ENCODE measurements at regions not wholly inside any gene's neighbourhood (a gene's known extent, or its start where the extent isn't known, plus 50 kb on each side); places are given as distances from the start of the nearest gene placed in this dataset.

DNA sequence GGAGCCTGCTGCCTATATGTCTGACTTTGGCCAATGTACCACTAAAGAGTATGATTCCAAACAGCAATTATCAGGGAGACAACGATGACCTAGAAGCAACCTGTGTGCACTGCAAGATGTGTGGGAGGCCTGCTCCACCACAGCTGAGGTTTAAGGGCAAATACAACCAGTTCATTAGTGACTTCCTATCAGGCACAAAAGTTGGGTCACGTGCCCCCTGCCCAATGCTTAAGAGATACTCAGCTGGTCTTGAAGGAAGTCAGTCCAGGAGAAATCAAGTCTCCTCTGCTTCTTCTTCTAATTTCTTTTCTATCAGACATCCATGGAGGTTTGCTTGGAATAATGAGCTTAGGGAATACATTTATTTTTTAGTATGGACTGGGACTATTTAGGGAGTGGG is 296.0 kb downstream of the HLX start:
- no peak overlapping the region for H3K27ac ChIP-seq (ENCODE audit: low read depth, low read length, severe bottlenecking)
- no peak overlapping the region for H3K4me3 ChIP-seq (ENCODE audit: extremely low read depth, insufficient read depth, low read length, poor library complexity, severe bottlenecking)
- H3K36me3 ChIP-seq (ENCODE audit: control insufficient read depth, insufficient read depth, low read length), result no peaks in the 10 kb centered on the region
- 95 to 100% methylated on average over 2 of the region's 2 CpGs for WGBS, 2 experiments (ENCODE audit: insufficient coverage in 2 of 2)
- peaks cover 13% of the 10 kb centered on the region for H3K9me3 ChIP-seq (ENCODE audit: control insufficient read depth, low read length)
- H3K4me1 ChIP-seq (ENCODE audit: control insufficient read depth, insufficient read depth, low read length, poor library complexity, severe bottlenecking), result peaks cover 2% of the 10 kb centered on the region

DNA sequence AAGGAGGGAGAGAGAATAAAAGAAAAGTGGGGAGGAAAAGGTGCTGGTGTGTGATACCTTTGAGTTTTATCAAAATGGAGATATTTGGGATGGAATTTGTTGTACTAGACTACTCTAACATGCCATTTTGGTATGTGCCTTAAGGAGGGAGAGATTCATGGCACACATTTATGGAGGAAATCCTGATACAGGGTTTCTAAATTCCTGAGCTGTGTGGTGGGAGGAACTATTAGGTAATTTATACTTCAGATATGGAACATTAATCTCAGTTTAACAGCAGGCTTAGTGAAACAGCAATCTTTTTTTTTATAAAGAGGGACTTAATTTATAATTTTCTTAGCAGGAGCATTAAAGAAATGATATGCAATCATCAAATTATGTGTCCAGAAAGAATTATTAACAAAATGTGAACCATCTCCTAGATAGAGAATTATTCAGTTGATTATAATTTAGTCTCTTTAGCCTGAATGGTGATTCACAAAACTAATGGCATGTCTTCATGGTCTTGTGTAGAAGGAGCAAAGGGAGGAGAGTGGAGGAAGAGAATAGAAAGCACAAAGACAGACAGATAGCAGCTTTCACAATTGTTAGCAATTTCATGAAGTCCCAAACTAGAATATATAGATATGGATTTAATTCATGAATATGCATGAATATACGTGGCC is 301.6 kb downstream of the HLX start:
- WGBS, 2 experiments (ENCODE audit: insufficient coverage in 2 of 2), result no CpG with 5 or more reads among the region's 1 CpG
- Histone ChIP-seq H3K4me3 (ENCODE audit: extremely low read depth, insufficient read depth, low read length, poor library complexity, severe bottlenecking) (no peak overlapping the region), H3K4me1 (ENCODE audit: control insufficient read depth, insufficient read depth, low read length, poor library complexity, severe bottlenecking) (no peaks in the 10 kb centered on the region), H3K9me3 (ENCODE audit: control insufficient read depth, low read length) (no peaks in the 10 kb centered on the region), H3K27ac (ENCODE audit: low read depth, low read length, severe bottlenecking) (no peak overlapping the region), H3K36me3 (ENCODE audit: control insufficient read depth, insufficient read depth, low read length) (no peaks in the 10 kb centered on the region)

DNA sequence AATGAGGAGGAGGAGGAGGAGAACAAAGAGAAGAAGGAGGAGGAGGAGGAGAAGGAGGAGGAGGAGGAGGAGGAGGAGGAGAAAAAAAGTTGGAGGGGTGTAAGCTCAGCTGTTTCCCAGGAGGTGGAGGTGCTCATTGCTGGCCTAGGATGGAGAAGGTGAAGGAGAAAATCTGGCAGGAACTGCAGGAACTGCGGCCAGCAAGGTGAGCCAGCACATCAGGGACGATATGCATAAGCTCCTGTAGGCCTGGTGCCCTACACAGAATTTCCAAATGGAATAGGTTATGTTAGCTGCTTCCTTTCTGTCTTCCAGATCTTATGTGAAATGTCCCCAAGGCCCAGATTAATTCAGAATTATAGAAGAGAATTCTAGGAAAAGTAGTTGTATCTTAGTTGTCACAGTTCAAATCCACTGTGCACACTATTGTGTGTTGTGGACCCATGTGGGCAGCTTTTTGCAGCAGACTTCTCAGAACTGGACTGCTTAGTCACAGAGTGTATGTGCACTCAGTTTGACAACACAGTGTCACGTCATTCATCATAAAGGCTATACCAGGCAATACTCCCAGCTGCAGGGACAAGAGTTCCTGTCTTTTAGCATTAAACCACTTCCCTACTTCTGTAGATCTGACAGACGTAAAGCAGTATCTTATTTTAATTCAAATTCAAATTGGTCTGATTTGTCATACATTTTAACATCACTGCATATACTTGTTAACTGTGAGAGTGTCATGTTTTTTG is 303.7 kb downstream of the HLX start:
- WGBS, 2 experiments (ENCODE audit: insufficient coverage in 2 of 2), result 89 to 90% methylated on average over 1 to 3 of the region's 4 CpGs
- Histone ChIP-seq H3K27ac (ENCODE audit: low read depth, low read length, severe bottlenecking) (no peak overlapping the region), H3K4me1 (ENCODE audit: control insufficient read depth, insufficient read depth, low read length, poor library complexity, severe bottlenecking) (no peaks in the 10 kb centered on the region), H3K36me3 (ENCODE audit: control insufficient read depth, insufficient read depth, low read length) (no peaks in the 10 kb centered on the region), H3K9me3 (ENCODE audit: control insufficient read depth, low read length) (no peaks in the 10 kb centered on the region), H3K4me3 (ENCODE audit: extremely low read depth, insufficient read depth, low read length, poor library complexity, severe bottlenecking) (no peak overlapping the region)

DNA sequence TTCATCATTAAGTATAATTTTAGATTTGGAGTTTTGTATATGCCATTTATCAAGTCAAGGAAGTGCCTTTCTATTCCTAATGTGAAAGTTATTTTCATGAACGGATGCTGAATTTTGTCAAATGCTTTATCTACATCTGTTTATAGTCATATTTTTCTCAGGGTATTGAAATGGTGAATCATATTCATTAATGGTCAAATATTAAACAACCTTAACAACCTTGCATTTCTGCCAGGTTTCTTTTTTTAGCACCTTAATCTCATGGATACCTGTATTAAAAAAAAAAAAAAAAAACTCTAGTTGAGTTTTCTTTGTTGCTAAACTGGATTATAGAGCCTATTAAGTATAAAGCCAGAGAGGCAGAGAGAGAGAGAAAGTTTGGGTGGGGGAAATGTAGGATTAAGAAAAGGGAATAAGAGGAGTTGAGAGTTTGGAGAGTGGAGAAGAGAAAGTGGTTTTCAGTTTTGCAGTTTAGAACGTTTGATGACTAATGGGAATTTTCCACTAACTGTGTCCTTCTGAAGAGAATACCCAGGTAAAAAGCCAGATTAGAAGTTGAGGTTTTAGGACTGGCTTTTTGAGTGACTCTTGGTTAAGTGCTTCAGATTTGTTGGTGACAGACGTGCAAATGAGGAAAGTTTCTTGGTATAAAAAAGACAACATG is 305.0 kb downstream of the HLX start:
- WGBS, 2 experiments (ENCODE audit: insufficient coverage in 2 of 2), result 50 to 56% methylated on average over 1 of the region's 3 CpGs
- no peaks in the 10 kb centered on the region for H3K9me3 ChIP-seq (ENCODE audit: control insufficient read depth, low read length)
- H3K4me3 ChIP-seq (ENCODE audit: extremely low read depth, insufficient read depth, low read length, poor library complexity, severe bottlenecking), result no peak overlapping the region
- no peaks in the 10 kb centered on the region for H3K36me3 ChIP-seq (ENCODE audit: control insufficient read depth, insufficient read depth, low read length)
- H3K27ac ChIP-seq (ENCODE audit: low read depth, low read length, severe bottlenecking), result no peak overlapping the region
- no peaks in the 10 kb centered on the region for H3K4me1 ChIP-seq (ENCODE audit: control insufficient read depth, insufficient read depth, low read length, poor library complexity, severe bottlenecking)

DNA sequence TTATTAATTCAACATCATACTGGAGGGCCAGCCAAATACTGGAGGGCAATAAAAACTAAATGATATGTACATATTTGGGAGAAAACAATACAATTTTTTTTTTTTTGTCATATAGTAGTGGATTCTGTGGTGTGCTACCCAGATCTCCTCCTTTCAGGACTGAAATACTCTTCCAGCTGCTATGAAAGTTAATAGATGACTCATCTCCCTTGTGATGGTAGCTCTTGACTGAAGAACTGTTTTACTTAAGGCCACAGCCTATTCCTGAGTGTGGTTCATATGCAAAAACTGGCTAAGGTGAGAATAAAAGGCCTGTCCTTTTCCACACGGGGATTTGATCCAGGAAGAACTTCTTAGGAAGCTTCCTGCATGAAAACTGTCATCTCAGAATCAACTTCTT is 307.9 kb downstream of the HLX start:
- 29 to 40% methylated on average over 1 of the region's 1 CpG for WGBS, 2 experiments (ENCODE audit: insufficient coverage in 2 of 2)

DNA sequence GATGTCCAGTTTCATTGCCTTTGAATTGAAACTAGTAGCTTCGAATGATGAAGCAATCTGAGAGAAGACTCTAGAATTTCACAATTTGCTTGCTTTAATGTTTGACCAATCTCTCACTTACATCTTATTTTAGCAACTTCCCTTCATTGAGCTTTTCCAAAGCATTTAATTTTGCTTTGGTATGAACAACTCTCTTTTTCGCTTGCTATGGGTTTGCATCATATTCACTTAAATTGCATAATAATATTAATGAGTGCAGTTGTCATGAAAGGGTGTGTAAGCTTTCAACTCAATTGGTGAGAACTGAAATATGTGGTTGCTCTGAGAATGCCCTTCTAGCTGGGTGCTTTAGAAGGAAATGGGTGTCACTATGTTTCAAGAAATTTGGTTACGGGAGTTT is 309.2 kb downstream of the HLX start:
- no peak overlapping the region for H3K27ac ChIP-seq (ENCODE audit: low read depth, low read length, severe bottlenecking)
- H3K4me1 ChIP-seq (ENCODE audit: control insufficient read depth, insufficient read depth, low read length, poor library complexity, severe bottlenecking), result no peaks in the 10 kb centered on the region
- no CpG with 5 or more reads among the region's 3 CpGs for WGBS, 2 experiments (ENCODE audit: insufficient coverage in 2 of 2)
- H3K36me3 ChIP-seq (ENCODE audit: control insufficient read depth, insufficient read depth, low read length), result no peaks in the 10 kb centered on the region
- H3K4me3 ChIP-seq (ENCODE audit: extremely low read depth, insufficient read depth, low read length, poor library complexity, severe bottlenecking), result no peak overlapping the region
- no peaks in the 10 kb centered on the region for H3K9me3 ChIP-seq (ENCODE audit: control insufficient read depth, low read length)

More for the DNA sequence above, 307.9 kb downstream of the HLX start:
- H3K9me3 ChIP-seq (ENCODE audit: control insufficient read depth, low read length), result no peaks in the 10 kb centered on the region
- no peak overlapping the region for H3K4me3 ChIP-seq (ENCODE audit: extremely low read depth, insufficient read depth, low read length, poor library complexity, severe bottlenecking)
- H3K27ac ChIP-seq (ENCODE audit: low read depth, low read length, severe bottlenecking), result no peak overlapping the region
- H3K4me1 ChIP-seq (ENCODE audit: control insufficient read depth, insufficient read depth, low read length, poor library complexity, severe bottlenecking), result no peaks in the 10 kb centered on the region
- H3K36me3 ChIP-seq (ENCODE audit: control insufficient read depth, insufficient read depth, low read length), result no peaks in the 10 kb centered on the region

DNA sequence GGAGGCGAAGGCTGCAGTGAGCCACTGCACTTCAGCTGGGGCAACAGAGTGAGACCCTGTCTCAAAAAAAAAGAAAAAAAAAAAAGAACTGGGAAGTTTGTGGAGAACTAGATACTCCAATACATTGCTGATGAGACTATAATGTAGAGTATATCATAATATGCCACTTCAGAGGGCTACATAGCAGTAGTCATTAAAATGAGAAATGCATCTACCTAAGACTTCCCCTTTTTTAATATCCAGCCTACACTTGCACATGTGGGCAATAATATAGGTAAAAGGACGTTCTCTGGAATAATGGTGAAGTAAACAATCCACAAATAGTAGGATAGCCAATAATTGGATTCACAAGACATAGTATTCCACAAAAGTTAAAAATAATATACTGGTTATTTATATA is 311.0 kb downstream of the HLX start:
- WGBS, 2 experiments (ENCODE audit: insufficient coverage in 2 of 2), result 100% methylated on average over 1 of the region's 2 CpGs; no CpG with 5 or more reads in 1 of the 2 experiments
- H3K36me3 ChIP-seq (ENCODE audit: control insufficient read depth, insufficient read depth, low read length), result no peaks in the 10 kb centered on the region
- H3K27ac ChIP-seq (ENCODE audit: low read depth, low read length, severe bottlenecking), result no peak overlapping the region
- H3K4me3 ChIP-seq (ENCODE audit: extremely low read depth, insufficient read depth, low read length, poor library complexity, severe bottlenecking), result no peak overlapping the region
- no peaks in the 10 kb centered on the region for H3K4me1 ChIP-seq (ENCODE audit: control insufficient read depth, insufficient read depth, low read length, poor library complexity, severe bottlenecking)
- H3K9me3 ChIP-seq (ENCODE audit: control insufficient read depth, low read length), result no peaks in the 10 kb centered on the region

DNA sequence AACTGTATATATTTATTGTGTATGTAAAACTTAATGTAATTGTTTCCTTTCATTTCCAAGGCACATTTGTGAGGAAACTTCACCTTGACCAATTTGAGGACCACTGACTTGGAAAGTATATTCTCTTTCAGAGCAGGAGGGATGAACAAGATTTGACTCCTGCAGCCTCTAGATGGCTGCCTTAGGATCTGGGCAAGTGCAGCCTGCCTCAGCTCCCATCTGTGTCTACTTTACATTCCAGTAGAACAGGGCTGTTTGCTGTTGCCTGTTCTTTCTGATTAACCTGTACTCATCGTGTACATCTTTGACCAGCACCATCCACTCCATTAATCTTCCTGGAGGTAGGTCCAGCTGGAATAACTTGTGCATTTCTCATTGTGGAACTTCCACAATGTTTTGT is 312.8 kb downstream of the HLX start:
- Histone ChIP-seq H3K9me3 (ENCODE audit: control insufficient read depth, low read length) (no peaks in the 10 kb centered on the region), H3K4me3 (ENCODE audit: extremely low read depth, insufficient read depth, low read length, poor library complexity, severe bottlenecking) (no peak overlapping the region), H3K36me3 (ENCODE audit: control insufficient read depth, insufficient read depth, low read length) (no peaks in the 10 kb centered on the region), H3K4me1 (ENCODE audit: control insufficient read depth, insufficient read depth, low read length, poor library complexity, severe bottlenecking) (no peaks in the 10 kb centered on the region), H3K27ac (ENCODE audit: low read depth, low read length, severe bottlenecking) (no peak overlapping the region)
- 64 to 100% methylated on average over 1 of the region's 1 CpG for WGBS, 2 experiments (ENCODE audit: insufficient coverage in 2 of 2)

DNA sequence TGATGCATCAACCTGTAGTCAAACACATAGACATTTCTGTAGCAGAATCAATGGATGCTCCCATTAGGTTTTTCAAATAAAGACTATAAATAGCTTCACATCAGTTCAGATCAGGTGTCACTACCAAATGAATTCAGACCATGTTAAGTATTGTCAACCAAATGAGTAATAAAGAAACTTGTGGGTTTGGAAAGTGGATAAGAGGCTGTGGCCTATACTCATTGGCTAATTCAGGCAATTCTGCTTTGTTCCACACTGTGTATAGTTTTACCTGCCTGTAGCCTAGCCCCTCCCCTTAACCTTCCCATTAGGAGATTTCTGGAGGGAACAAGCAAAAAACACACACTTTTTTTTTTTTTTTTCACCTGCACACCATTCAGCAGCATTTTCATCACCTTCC is 321.2 kb downstream of the HLX start:
- no peaks in the 10 kb centered on the region for H3K9me3 ChIP-seq (ENCODE audit: control insufficient read depth, low read length)

DNA sequence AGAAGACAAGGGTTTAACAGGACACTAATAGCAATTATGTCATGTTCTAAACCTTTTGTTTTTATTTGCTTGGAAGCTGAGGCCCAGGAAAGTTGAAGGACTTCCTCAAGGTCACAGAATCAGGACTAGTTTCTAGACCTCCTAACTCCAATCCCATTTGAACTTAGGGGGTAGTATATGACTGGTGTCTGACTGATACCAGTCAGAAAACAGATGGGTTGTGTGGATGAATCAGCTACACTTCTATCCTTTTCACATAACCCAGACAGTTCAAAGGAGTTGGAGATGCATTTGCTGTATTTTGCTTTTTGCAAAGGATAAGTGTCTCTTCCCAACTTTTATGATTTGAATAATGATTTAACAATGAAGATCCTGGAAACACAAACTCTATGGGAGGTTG is 322.5 kb downstream of the HLX start:
- Histone ChIP-seq H3K9me3 (ENCODE audit: control insufficient read depth, low read length) (no peaks in the 10 kb centered on the region), H3K36me3 (ENCODE audit: control insufficient read depth, insufficient read depth, low read length) (no peaks in the 10 kb centered on the region), H3K4me1 (ENCODE audit: control insufficient read depth, insufficient read depth, low read length, poor library complexity, severe bottlenecking) (no peaks in the 10 kb centered on the region), H3K27ac (ENCODE audit: low read depth, low read length, severe bottlenecking) (no peak overlapping the region), H3K4me3 (ENCODE audit: extremely low read depth, insufficient read depth, low read length, poor library complexity, severe bottlenecking) (no peak overlapping the region)

More for the DNA sequence above, 321.2 kb downstream of the HLX start:
- Histone ChIP-seq H3K4me1 (ENCODE audit: control insufficient read depth, insufficient read depth, low read length, poor library complexity, severe bottlenecking) (no peaks in the 10 kb centered on the region), H3K27ac (ENCODE audit: low read depth, low read length, severe bottlenecking) (no peak overlapping the region), H3K4me3 (ENCODE audit: extremely low read depth, insufficient read depth, low read length, poor library complexity, severe bottlenecking) (no peak overlapping the region), H3K36me3 (ENCODE audit: control insufficient read depth, insufficient read depth, low read length) (no peaks in the 10 kb centered on the region)

All from mesodermal cell (in vitro differentiated cells).